ENCODE measurements at regions not wholly inside any gene's neighbourhood (a gene's known extent, or its start where the extent isn't known, plus 50 kb on each side); places are given as distances from the start of the nearest gene placed in this dataset.

DNA sequence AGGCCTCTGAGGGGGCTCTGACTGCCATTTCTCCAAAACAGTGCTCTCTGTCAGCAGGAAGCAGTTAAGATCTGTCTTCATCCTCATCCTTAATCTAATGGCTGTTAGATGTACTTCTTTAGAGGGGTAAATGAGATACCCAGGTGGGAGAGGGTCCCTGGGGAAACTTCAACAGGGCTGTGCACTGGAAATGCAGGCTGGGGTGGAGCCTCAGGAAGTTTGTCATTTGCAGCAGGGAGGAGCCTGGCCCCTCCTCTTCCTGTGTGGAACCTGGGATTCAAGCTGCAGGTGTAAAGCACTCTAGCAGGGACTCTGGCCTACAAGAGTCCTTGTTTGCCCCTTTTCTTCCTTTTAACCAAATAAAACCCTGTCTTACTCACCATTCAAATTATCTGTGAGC lies 1173.6 kb downstream of the OTOL1 start:
- no peaks in the 10 kb centered on the region for H3K36me3 ChIP-seq (ENCODE audit: control insufficient read depth, insufficient read depth, low read length)
- H3K9me3 ChIP-seq: no peaks in the 10 kb centered on the region
- no peak for DNase-seq
- H3K27me3 Mint-ChIP-seq (ENCODE audit: insufficient read depth, unreplicated experiment): no peaks in the 10 kb centered on the region
- H3K4me1 Mint-ChIP-seq (ENCODE audit: low read depth, unreplicated experiment): no peaks in the 10 kb centered on the region
- no peaks in the 10 kb centered on the region for H3K9me3 Mint-ChIP-seq (ENCODE audit: unreplicated experiment)
- BruUV-seq (replicated peaks): no TSS peak
- no peaks in the 10 kb centered on the region for H3K4me1 ChIP-seq
- TF ChIP-seq, protein P1, sequence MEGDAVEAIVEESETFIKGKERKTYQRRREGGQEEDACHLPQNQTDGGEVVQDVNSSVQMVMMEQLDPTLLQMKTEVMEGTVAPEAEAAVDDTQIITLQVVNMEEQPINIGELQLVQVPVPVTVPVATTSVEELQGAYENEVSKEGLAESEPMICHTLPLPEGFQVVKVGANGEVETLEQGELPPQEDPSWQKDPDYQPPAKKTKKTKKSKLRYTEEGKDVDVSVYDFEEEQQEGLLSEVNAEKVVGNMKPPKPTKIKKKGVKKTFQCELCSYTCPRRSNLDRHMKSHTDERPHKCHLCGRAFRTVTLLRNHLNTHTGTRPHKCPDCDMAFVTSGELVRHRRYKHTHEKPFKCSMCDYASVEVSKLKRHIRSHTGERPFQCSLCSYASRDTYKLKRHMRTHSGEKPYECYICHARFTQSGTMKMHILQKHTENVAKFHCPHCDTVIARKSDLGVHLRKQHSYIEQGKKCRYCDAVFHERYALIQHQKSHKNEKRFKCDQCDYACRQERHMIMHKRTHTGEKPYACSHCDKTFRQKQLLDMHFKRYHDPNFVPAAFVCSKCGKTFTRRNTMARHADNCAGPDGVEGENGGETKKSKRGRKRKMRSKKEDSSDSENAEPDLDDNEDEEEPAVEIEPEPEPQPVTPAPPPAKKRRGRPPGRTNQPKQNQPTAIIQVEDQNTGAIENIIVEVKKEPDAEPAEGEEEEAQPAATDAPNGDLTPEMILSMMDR (IDR thresholded peaks at IDR 0.05; ENCODE audit: insufficient read depth in 1 of 2, low read depth in 1 of 2, low read length in 1 of 2, severe bottlenecking in 1 of 2, unreplicated experiment in 1 of 2): no peak
- no peaks in the 10 kb centered on the region for H3K27me3 ChIP-seq (replicated peaks; ENCODE audit: control insufficient read depth, insufficient read depth, low read length)
- intact Hi-C loops (cut with micrococcal nuclease; ENCODE audit: unreplicated experiment): no loop called here
- no peaks in the 10 kb centered on the region for H3K36me3 Mint-ChIP-seq (ENCODE audit: insufficient read depth, unreplicated experiment)
- CTCF ChIA-PET: no interaction called here
- H3K4me3 Mint-ChIP-seq (ENCODE audit: unreplicated experiment): no peak overlapping the region
- POLR2A ChIA-PET: no interaction called here
- H3K4me3 ChIP-seq (ENCODE audit: low read depth, low read length): no peak overlapping the region
- H3K27ac Mint-ChIP-seq (ENCODE audit: unreplicated experiment): no peak overlapping the region

DNA sequence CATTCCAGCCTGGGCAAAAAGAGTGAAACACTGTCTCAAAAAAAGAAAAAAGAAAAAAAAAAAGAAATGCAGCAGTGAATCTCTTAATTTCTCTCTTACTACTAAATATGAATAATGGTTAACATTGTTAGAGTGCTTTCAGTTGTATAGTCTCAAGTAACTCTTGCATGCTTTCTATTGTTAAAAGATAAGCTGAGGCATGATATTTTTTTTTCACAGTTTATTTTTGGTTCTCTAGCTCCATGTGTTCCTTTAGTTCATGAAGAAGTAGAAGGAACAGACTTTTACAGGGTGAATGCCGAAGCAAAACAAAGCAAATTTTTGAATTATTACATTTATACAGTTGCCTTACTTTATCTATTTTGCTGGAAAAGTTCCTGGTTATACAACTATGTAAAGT lies 1180.9 kb downstream of the OTOL1 start:
- ChIA-PET CTCF (no interaction called here), POLR2A (no interaction called here)
- DNase-seq: no peak
- intact Hi-C loops (cut with micrococcal nuclease; ENCODE audit: unreplicated experiment): loop anchor here (1.0 kb wide), 1 partner anchor 23 kb away; no protein-coding TSS in a partner anchor
- Histone ChIP-seq H3K4me3 (ENCODE audit: low read depth, low read length) (no peak overlapping the region), H3K9me3 (no peaks in the 10 kb centered on the region), H3K4me1 (no peaks in the 10 kb centered on the region), H3K36me3 (ENCODE audit: control insufficient read depth, insufficient read depth, low read length) (no peaks in the 10 kb centered on the region), H3K27me3 (replicated peaks; ENCODE audit: control insufficient read depth, insufficient read depth, low read length) (no peaks in the 10 kb centered on the region)
- Mint-ChIP-seq H3K27me3 (ENCODE audit: insufficient read depth, unreplicated experiment) (no peaks in the 10 kb centered on the region), H3K4me3 (ENCODE audit: unreplicated experiment) (no peak overlapping the region), H3K4me1 (ENCODE audit: low read depth, unreplicated experiment) (no peaks in the 10 kb centered on the region), H3K36me3 (ENCODE audit: insufficient read depth, unreplicated experiment) (no peaks in the 10 kb centered on the region), H3K27ac (ENCODE audit: unreplicated experiment) (no peak overlapping the region), H3K9me3 (ENCODE audit: unreplicated experiment) (no peaks in the 10 kb centered on the region)
- TF ChIP-seq, protein P1 (IDR thresholded peaks at IDR 0.05; ENCODE audit: insufficient read depth in 1 of 2, low read depth in 1 of 2, low read length in 1 of 2, severe bottlenecking in 1 of 2, unreplicated experiment in 1 of 2): no peak
- BruUV-seq (replicated peaks): no TSS peak

DNA sequence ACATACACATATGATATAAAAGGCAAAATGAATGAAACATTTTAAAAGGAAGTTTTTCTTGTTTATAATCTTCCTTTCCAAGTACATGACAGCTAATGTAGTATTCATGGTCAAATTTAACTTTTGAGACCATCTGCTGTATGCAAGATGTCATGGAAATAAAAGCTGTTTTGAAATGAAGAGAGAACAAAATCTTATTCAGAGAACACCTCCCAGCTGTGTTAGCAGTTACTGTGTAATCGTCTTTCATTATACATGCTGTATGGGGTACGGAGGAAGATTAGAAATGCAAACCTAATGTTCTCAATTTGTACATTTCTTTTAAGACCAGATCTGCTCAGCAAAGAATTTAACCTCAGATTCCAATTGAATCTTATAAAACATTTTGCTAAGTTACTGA lies 1182.3 kb downstream of the OTOL1 start:
- no peaks in the 10 kb centered on the region for H3K4me1 Mint-ChIP-seq (ENCODE audit: low read depth, unreplicated experiment)
- H3K4me3 Mint-ChIP-seq (ENCODE audit: unreplicated experiment): no peak overlapping the region
- DNase-seq: no peak
- Histone ChIP-seq H3K36me3 (ENCODE audit: control insufficient read depth, insufficient read depth, low read length) (no peaks in the 10 kb centered on the region), H3K4me3 (ENCODE audit: low read depth, low read length) (no peak overlapping the region), H3K27me3 (replicated peaks; ENCODE audit: control insufficient read depth, insufficient read depth, low read length) (no peaks in the 10 kb centered on the region), H3K4me1 (no peaks in the 10 kb centered on the region), H3K9me3 (no peaks in the 10 kb centered on the region)
- BruUV-seq (replicated peaks): no TSS peak
- intact Hi-C loops (cut with micrococcal nuclease; ENCODE audit: unreplicated experiment): no loop called here
- ChIA-PET CTCF (no interaction called here), POLR2A (no interaction called here)
- H3K27ac Mint-ChIP-seq (ENCODE audit: unreplicated experiment): no peak overlapping the region
- no peaks in the 10 kb centered on the region for H3K9me3 Mint-ChIP-seq (ENCODE audit: unreplicated experiment)
- no peaks in the 10 kb centered on the region for H3K27me3 Mint-ChIP-seq (ENCODE audit: insufficient read depth, unreplicated experiment)
- TF ChIP-seq, protein P1 (IDR thresholded peaks at IDR 0.05; ENCODE audit: insufficient read depth in 1 of 2, low read depth in 1 of 2, low read length in 1 of 2, severe bottlenecking in 1 of 2, unreplicated experiment in 1 of 2): no peak
- no peaks in the 10 kb centered on the region for H3K36me3 Mint-ChIP-seq (ENCODE audit: insufficient read depth, unreplicated experiment)
